K562 (cell line): ENCODE measurements at regions not wholly inside any gene's neighbourhood (a gene's known extent, or its start where the extent isn't known, plus 50 kb on each side); places are given as distances from the start of the nearest gene placed in this dataset.

Source experiments
- ARID2 ChIP-seq: fragments of 450-650 bp; IDR thresholded peaks from 2 replicates; pipeline ENCODE4 v1.6.1; 2017; ENCODE audit warnings: antibody characterized with exemption, mild to moderate bottlenecking
- CTCF ChIP-seq, 3 experiments: IDR thresholded peaks in 2 of 3; conservative IDR thresholded peaks in 1 of 3; 2 replicates each; pipeline ENCODE4 v1.5.1; 2011 to 2012; ENCODE audit warnings: low read length in 3 of 3, mild to moderate bottlenecking in 3 of 3, control low read depth in 2 of 3, improper control_type of control experiment in 1 of 3, inconsistent platforms in 1 of 3, low read depth in 1 of 3, mixed read lengths in 1 of 3, moderate library complexity in 1 of 3; ENCODE audit not compliant: insufficient read depth in 2 of 3
- GABPA ChIP-seq: fragments of 200-800 bp; sonication (Bioruptor generic); conservative IDR thresholded peaks from 2 replicates; pipeline ENCODE4 v1.6.1; 2016; ENCODE audit warnings: low read depth, missing genetic modification characterization, missing compliant biosample characterization
- GMEB1 ChIP-seq: fragments of 250-450 bp; sonication (Bioruptor Pico); IDR thresholded peaks from 2 replicates; pipeline ENCODE4 v1.4.0; 2020; ENCODE audit warnings: mild to moderate bottlenecking
- POLR2A ChIP-seq: fragments of 450-650 bp; conservative IDR thresholded peaks from 2 replicates; pipeline ENCODE4 v1.6.1; 2016
- RB1 ChIP-seq: fragments of 450-650 bp; IDR thresholded peaks from 2 replicates; pipeline ENCODE4 v1.6.1; 2017; ENCODE audit warnings: low read depth, mild to moderate bottlenecking
- RBM39 ChIP-seq: fragments of 200-400 bp; formaldehyde crosslinking; optimal IDR thresholded peaks from 2 replicates; pipeline ENCODE3; 2018; ENCODE audit warnings: low read depth, low read length
- RCOR1 ChIP-seq, 2 experiments: IDR thresholded peaks; 2 replicates each; pipeline ENCODE4 v1.6.1; 2012; ENCODE audit warnings: low read depth in 2 of 2, low read length in 2 of 2, borderline replicate concordance in 1 of 2, improper control_type of control experiment in 1 of 2
- SLC30A9 ChIP-seq: fragments of 250-450 bp; sonication (Bioruptor Pico); IDR thresholded peaks from 2 replicates; pipeline ENCODE4 v1.8.0; 2022; ENCODE audit warnings: mild to moderate bottlenecking, moderate library complexity
- USF2 ChIP-seq: sonication (generic); formaldehyde crosslinking; IDR thresholded peaks from 2 replicates; pipeline ENCODE4 v1.5.0; 2020; ENCODE audit warnings: missing genetic modification reagents
- ZBTB17 ChIP-seq: fragments of 450-650 bp; formaldehyde crosslinking; IDR thresholded peaks from 2 replicates; pipeline ENCODE4 v1.4.0; 2020; ENCODE audit warnings: mild to moderate bottlenecking
- ZNF561 ChIP-seq: fragments of 450-650 bp; formaldehyde crosslinking; conservative IDR thresholded peaks from 2 replicates; pipeline ENCODE4 v1.4.0; 2020; ENCODE audit warnings: mild to moderate bottlenecking, moderate library complexity
- ZZZ3 ChIP-seq: fragments of 450-650 bp; IDR thresholded peaks from 2 replicates; pipeline ENCODE4 v1.6.1; 2016; ENCODE audit warnings: antibody characterized with exemption, mild to moderate bottlenecking, moderate library complexity

- no peak for TF ChIP-seq GABPA (tag)
- no peak for TF ChIP-seq SLC30A9 (CRISPR knock-in tag)
- no peak for TF ChIP-seq CTCF (IDR thresholded peaks at IDR 0.05 in 2 of 3, conservative IDR thresholded peaks at IDR 0.05 in 1 of 3; ENCODE audit: insufficient read depth in 2 of 3, low read depth in 1 of 3, low read length in 3 of 3)
- TF ChIP-seq ZZZ3 = no peak
- no peak for TF ChIP-seq USF2 (CRISPR knock-in tag)
- no peak for TF ChIP-seq RB1
- TF ChIP-seq ZNF561 (CRISPR knock-in tag) = no peak
- no peak for TF ChIP-seq RCOR1 (IDR thresholded peaks at IDR 0.05; ENCODE audit: borderline replicate concordance in 1 of 2, low read depth in 2 of 2, low read length in 2 of 2)
- no peak for TF ChIP-seq RBM39
- no peak for TF ChIP-seq ARID2
- TF ChIP-seq POLR2A = no peak
- TF ChIP-seq GMEB1 (CRISPR knock-in tag) = no peak
- TF ChIP-seq ZBTB17 (CRISPR knock-in tag) = no peak
These were observed 134.3 kb downstream of the BUD13 start for GRCh38 chr11:116638463-116638862.
